Fibroblast of skin of left biceps (primary cell): ENCODE measurements at regions not wholly inside any gene's neighbourhood (a gene's known extent, or its start where the extent isn't known, plus 50 kb on each side); places are given as distances from the start of the nearest gene placed in this dataset.
"Not testable (repeated sequence)": the region's sequence is repeated elsewhere in the genome, so short reads cannot be mapped to it uniquely, and the experiment has no call there.

ENCODE experiments used
- DNase-seq, 2 experiments: peaks; one replicate each; pipeline ENCODE4 v3.0.0-alpha.2; 2013; ENCODE audit warnings: low read depth in 2 of 2

DNA sequence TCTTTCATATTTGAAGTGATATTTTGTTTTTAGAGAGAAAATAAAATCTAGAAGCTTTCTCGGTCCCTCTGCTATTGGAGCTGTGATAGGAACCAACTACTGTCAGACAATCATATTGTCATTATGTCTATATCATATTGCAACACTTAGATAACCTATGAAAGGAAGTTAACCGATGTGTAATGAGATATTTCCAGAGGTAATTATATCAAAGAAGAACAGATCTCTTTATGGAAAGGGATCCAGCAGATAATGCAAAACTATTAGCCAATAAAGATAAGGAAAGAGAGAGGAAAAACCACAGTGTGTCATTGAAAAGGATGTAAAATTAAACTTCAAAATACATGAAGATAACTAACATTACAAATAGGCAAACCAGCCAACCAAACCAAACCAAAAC lies 529.1 kb upstream of the CCDC54 start:
- no peak for DNase-seq

DNA sequence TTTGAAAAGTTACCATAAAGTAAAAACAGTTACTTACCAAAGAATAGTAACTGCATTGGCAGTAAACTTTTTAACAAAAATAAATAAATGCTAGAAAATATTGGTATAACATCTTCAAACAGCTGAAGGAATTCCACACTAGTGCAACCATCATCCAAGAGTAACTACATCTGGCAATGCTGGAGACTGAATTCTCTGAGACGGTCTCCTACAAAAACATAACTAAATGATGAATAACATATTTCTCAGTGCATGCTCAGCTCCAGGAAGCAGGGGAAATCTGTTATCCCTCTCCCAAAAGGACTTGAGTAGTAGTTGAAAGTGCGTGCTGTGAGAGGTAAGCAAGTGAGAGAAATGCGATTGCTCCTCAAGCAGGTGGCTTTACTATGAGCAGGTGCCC lies 526.8 kb upstream of the CCDC54 start:
- peak; percentile 50 to 54 for DNase-seq

- DNase-seq = not testable (repeated sequence)
These were observed 518.9 kb upstream of the CCDC54 start for GRCh38 chr3:106858321-106858720.

GRCh38 chr3:106860182-106860581 lies 517.1 kb upstream of the CCDC54 start:
- no peak for DNase-seq

GRCh38 chr3:106862067-106862466 lies 515.2 kb upstream of the CCDC54 start:
- DNase-seq = peak; percentile 38 to 54

GRCh38 chr3:106877627-106878026 lies 499.6 kb upstream of the CCDC54 start:
- DNase-seq = no peak

DNA sequence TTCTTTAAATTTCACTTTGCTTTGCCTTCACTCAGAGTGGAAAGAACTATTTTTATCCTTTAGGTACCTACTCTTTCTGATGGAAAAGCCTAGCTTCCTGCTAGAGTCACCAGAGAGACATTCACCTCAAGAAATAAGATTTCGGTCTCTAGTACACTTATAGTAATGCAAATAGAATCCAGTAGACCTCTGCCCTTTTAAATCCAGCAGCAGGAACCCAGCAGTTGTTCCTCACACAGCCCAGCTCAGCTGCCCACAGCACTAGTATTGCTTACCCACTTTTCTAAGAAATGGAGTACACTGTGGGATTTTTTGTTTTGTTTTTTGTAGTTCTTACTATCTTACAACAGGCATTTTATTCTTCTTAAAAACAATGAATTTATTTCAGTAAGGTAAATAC lies 497.0 kb upstream of the CCDC54 start:
- no peak for DNase-seq

- DNase-seq = no peak
These were observed 496.1 kb upstream of the CCDC54 start for GRCh38 chr3:106881186-106881585.

- no peak for DNase-seq
These were observed 494.9 kb upstream of the CCDC54 start for GRCh38 chr3:106882297-106882696.

GRCh38 chr3:106906074-106906473 lies 471.2 kb upstream of the CCDC54 start:
- DNase-seq = no peak

- no peak for DNase-seq
These were observed 468.9 kb upstream of the CCDC54 start for GRCh38 chr3:106908181-106908938.

DNA sequence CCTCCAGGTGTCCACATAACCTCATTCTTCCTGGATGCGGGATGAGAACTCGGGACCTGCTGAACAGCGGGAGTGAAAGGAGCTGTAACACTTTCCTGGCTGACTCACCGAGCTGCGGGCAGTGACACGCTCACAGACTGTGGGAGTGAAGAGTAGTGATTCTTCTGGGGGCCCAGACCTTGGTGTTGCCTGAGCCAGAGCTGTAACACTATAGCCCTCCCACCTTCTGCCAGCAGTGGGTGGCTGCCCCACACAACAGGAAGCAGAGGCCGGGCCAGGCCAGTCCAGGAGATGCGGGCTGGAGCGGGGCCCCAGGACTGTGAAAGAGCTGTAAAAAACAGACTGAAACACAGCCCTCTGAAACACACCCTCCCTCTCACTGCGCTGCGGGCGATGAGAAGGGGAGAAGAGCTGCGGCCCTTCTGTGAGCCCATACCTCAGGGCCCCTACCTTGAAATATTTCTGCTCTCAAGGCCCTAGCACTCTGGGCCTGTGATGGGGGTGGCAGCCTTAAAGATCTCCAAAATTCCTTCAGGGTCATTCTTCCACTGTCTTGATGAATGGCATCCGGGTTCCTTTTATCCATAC lies 464.0 kb upstream of the CCDC54 start:
- no peak for DNase-seq

- no peak for DNase-seq
These were observed 463.3 kb upstream of the CCDC54 start for GRCh38 chr3:106913966-106914365.

- no peak for DNase-seq
These were observed 456.6 kb upstream of the CCDC54 start for GRCh38 chr3:106920609-106921008.

- DNase-seq = no peak
These were observed 448.2 kb upstream of the CCDC54 start for GRCh38 chr3:106929081-106929480.

- no peak for DNase-seq
These were observed 447.2 kb upstream of the CCDC54 start for GRCh38 chr3:106930086-106930485.

DNA sequence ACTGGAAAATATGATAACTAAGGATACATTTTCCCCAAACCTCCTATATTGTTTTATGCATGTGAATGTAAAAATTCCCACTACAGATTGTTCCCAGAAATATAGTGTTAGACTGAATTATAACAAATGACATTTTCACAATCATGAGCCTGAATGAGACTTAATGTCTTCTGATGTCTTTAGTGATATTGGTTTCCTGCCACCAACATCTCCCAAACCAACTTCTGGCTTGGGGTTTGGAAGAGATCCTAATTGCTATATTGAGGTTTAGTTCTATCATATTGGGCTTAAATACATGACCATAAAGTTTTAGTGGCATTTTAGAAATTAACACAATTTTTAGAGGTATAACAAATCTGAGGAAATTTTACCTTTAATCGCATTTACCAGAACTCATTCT lies 445.3 kb upstream of the CCDC54 start:
- DNase-seq = no peak

DNA sequence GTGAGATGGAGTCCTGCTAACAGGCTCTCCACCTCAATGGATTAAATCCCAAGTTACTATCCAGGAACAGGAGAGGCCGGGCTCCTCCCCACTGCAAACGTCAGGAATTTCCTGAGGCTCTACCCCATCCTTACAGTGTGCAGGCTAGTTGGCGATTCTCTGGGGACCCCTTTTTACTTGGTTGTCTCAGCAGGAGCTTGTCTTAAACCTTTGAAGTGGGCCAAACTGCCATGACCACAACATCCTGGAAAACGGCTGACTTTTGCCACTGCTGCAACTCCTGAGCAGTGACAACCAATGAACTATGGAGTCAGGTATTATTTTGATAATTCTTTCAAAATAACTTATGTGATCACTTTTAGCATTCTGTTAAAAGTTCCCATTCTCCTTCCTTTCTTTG lies 440.9 kb upstream of the CCDC54 start:
- DNase-seq = no peak

DNA sequence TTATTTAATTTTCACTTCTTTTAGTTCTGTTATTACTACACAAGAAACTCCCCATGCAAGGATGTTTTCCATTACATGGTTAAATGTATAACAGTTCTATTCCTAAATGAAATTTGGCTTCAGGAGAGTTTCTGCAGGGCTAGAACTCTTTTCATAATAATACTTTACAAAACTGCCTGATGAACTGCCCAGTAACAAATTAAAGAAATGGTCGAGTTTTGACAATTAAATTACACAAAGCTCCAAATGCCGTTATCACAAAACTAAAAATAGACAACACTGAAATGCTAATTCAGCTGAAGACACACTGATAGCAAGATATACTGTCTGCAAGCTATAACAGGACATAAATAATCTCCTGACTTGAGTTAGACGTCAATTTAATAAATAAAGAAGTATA lies 435.2 kb upstream of the CCDC54 start:
- DNase-seq = no peak

- no peak for DNase-seq
These were observed 434.2 kb upstream of the CCDC54 start for GRCh38 chr3:106943071-106943470.

GRCh38 chr3:106945435-106945834 lies 431.8 kb upstream of the CCDC54 start:
- peak; percentile 77 to 81 for DNase-seq

DNA sequence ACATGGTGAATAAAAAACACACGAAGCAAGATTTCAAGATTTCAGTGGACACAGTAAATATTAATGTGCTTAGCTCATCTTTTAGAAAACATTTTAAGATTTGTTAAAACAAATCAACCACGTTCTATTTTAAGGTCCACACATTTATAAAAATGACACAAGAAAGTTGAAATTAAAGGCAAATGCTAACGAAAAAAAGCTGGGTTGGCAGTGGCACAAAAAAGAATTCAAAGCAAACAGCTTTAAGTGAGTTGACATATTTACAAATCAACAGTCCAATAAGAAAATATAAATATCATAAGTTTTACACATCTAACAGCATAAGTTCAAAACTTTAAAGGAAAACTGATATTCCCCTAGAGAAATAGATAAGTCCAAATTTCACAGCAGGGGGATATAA lies 430.4 kb upstream of the CCDC54 start:
- DNase-seq = no peak

- DNase-seq = peak; percentile 17 to 26
These were observed 420.2 kb upstream of the CCDC54 start for GRCh38 chr3:106957029-106957428.

DNA sequence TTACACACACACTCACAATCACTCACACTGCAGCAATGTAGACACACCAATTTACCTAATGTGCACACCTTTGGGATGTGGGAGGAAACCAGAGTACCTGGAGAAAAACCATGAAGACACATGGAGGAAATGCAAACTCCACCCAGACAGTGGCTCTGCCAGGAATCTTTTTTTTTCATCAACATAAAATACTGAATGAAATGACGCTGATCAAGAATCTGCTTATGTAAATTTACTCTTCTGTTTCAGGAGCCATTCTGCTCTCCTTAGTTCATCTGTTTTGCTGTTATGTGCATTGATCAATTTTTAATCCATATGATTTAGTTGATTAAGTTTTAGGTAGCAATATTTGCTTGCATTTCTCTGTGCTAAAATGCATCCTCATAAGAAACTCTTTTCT lies 414.2 kb upstream of the CCDC54 start:
- DNase-seq = no peak
